Activated CD8-positive, alpha-beta memory T cell treated with anti-CD3 and anti-CD28 coated beads, Interleukin-2, amount 50 U/mL, for 1 hour (primary cell): ENCODE measurements at regions not wholly inside any gene's neighbourhood (a gene's known extent, or its start where the extent isn't known, plus 50 kb on each side); places are given as distances from the start of the nearest gene placed in this dataset.

Experiments
- DNase-seq: peaks from one replicate; pipeline ENCODE4 v3.0.0-alpha.2; 2020; ENCODE audit errors: extremely low read depth

- no peak for DNase-seq
These were observed 58.0 kb upstream of the ZC4H2 start for GRCh38 chrX:65034292-65034667.
